MCF 10A (cell line): ENCODE measurements at regions not wholly inside any gene's neighbourhood (a gene's known extent, or its start where the extent isn't known, plus 50 kb on each side); places are given as distances from the start of the nearest gene placed in this dataset.

Experiments used
- BruUV-seq: library from RNA; stranded (reverse); fragments of 400-500 nt; replicated peaks from 2 replicates; lab custom pipeline; 2021; lab: Mats Ljungman, UMichigan
- CTCF ChIA-PET: fragments of 300-600 bp; sonication (Branson Sonifier 250); formaldehyde crosslinking; extraction: SDS; loops from one replicate; lab custom pipeline; 2021; ENCODE audit warnings: antibody characterized with exemption, inconsistent platforms; lab: Yijun Ruan, JAX
- POLR2A ChIA-PET: fragments of 300-600, 350-650 bp; sonication (Branson Sonifier 250); formaldehyde crosslinking; extraction: SDS; loops from one replicate; lab custom pipeline; 2020; ENCODE audit warnings: antibody characterized with exemption, inconsistent platforms; lab: Yijun Ruan, JAX
- DNase-seq: peaks from one replicate; pipeline ENCODE4 v3.0.0-alpha.2; 2018; ENCODE audit not compliant: unreplicated experiment
- H3K27ac Mint-ChIP-seq: one replicate; pipeline ENCODE4 v1.8.0; 2022; ENCODE audit warnings: mild to moderate bottlenecking, low read depth, mixed read lengths; ENCODE audit not compliant: unreplicated experiment
- H3K27me3 Mint-ChIP-seq: one replicate; pipeline ENCODE4 v1.8.0; 2022; ENCODE audit warnings: mixed read lengths; ENCODE audit not compliant: insufficient read depth, unreplicated experiment
- H3K36me3 Mint-ChIP-seq: one replicate; pipeline ENCODE4 v1.8.0; 2022; ENCODE audit warnings: mild to moderate bottlenecking, moderate library complexity, mixed read lengths; ENCODE audit not compliant: insufficient read depth, unreplicated experiment
- H3K4me1 Mint-ChIP-seq: one replicate; pipeline ENCODE4 v1.8.0; 2022; ENCODE audit warnings: mixed read lengths; ENCODE audit not compliant: insufficient read depth, unreplicated experiment
- H3K4me3 Mint-ChIP-seq: one replicate; pipeline ENCODE4 v1.8.0; 2022; ENCODE audit warnings: mild to moderate bottlenecking, moderate library complexity, mixed read lengths; ENCODE audit not compliant: unreplicated experiment
- H3K9me3 Mint-ChIP-seq: one replicate; pipeline ENCODE4 v1.8.0; 2022; ENCODE audit warnings: mixed read lengths; ENCODE audit not compliant: unreplicated experiment
- CTCF ChIP-seq: fragments of 200-600 bp; IDR thresholded peaks from one replicate; pipeline ENCODE4 v1.8.0; 2022; ENCODE audit warnings: antibody characterized with exemption, mild to moderate bottlenecking; ENCODE audit not compliant: unreplicated experiment
- intact Hi-C: fragments of 100-400 bp; cut with micrococcal nuclease; formaldehyde crosslinking; loops from 2 replicates; pipeline ENCODE4 v1.14.1; 2022

GRCh38 chr6:781350-781961 is 88.5 kb upstream of the EXOC2 start:
- no peak for TF ChIP-seq CTCF
- no peak for DNase-seq
- ChIA-PET POLR2A (interaction anchor here (0.6 kb wide), 1 partner anchor 419 kb away, joined by 4 read pairs; no protein-coding TSS in a partner anchor), CTCF (interaction anchor here (1.1 to 1.6 kb wide), 4 partner anchors 11 to 60 kb away, joined by 3 to 6 read pairs (median 3); no protein-coding TSS in a partner anchor)
- Mint-ChIP-seq H3K4me1 (no peaks in the 10 kb centered on the region), H3K9me3 (no peaks in the 10 kb centered on the region), H3K4me3 (no peak overlapping the region), H3K27me3 (peaks cover 44% of the 10 kb centered on the region), H3K36me3 (no peaks in the 10 kb centered on the region), H3K27ac (no peak overlapping the region)
- no TSS peak for BruUV-seq
- intact Hi-C loops: no loop called here

GRCh38 chr6:780706-781105 is 87.8 kb upstream of the EXOC2 start:
- ChIA-PET CTCF (no interaction called here), POLR2A (no interaction called here)
- intact Hi-C loops: no loop called here
- Mint-ChIP-seq H3K4me3 (no peak overlapping the region), H3K27me3 (peaks cover 44% of the 10 kb centered on the region), H3K36me3 (no peaks in the 10 kb centered on the region), H3K27ac (no peak overlapping the region), H3K4me1 (no peaks in the 10 kb centered on the region), H3K9me3 (no peaks in the 10 kb centered on the region)
- no peak for TF ChIP-seq CTCF
- no TSS peak for BruUV-seq
- no peak for DNase-seq

- POLR2A ChIA-PET: no interaction called here
- intact Hi-C loops: no loop called here
- BruUV-seq: no TSS peak
- peaks cover 50% of the 10 kb centered on the region for H3K27me3 Mint-ChIP-seq
- H3K4me1 Mint-ChIP-seq: no peaks in the 10 kb centered on the region
- no peak for DNase-seq
- TF ChIP-seq CTCF: no peak
- H3K36me3 Mint-ChIP-seq: no peaks in the 10 kb centered on the region
- CTCF ChIA-PET: interaction anchor here (1.0 kb wide), 1 partner anchor 559 kb away, joined by 3 read pairs; no protein-coding TSS in a partner anchor
- H3K9me3 Mint-ChIP-seq: no peaks in the 10 kb centered on the region
- H3K4me3 Mint-ChIP-seq: no peak overlapping the region
- H3K27ac Mint-ChIP-seq: no peak overlapping the region
Measured at GRCh38 chr6:776951-777350, 84.0 kb upstream of the EXOC2 start.

- H3K36me3 Mint-ChIP-seq: no peaks in the 10 kb centered on the region
- no peaks in the 10 kb centered on the region for H3K4me1 Mint-ChIP-seq
- CTCF ChIA-PET: interaction anchor here (0.7 kb wide), 1 partner anchor 25 kb away, joined by 4 read pairs; no protein-coding TSS in a partner anchor
- H3K27ac Mint-ChIP-seq: no peak overlapping the region
- no peak for DNase-seq
- no TSS peak for BruUV-seq
- H3K9me3 Mint-ChIP-seq: no peaks in the 10 kb centered on the region
- intact Hi-C loops: no loop called here
- TF ChIP-seq CTCF: no peak
- no peak overlapping the region for H3K4me3 Mint-ChIP-seq
- POLR2A ChIA-PET: no interaction called here
- H3K27me3 Mint-ChIP-seq: peaks cover 46% of the 10 kb centered on the region
Measured at GRCh38 chr6:776528-776931, 83.6 kb upstream of the EXOC2 start.
